ENCODE measurements at regions not wholly inside any gene's neighbourhood (a gene's known extent, or its start where the extent isn't known, plus 50 kb on each side); places are given as distances from the start of the nearest gene placed in this dataset.
A peak's percentile ranks its signal among the peaks of the same experiment; 100 is the strongest.

- Histone ChIP-seq H3K27ac (ENCODE audit: control insufficient read depth, insufficient read depth) (no peak overlapping the region; the same call in 1 of the 2 replicates), H3K4me1 (ENCODE audit: control insufficient read depth, insufficient read depth, low read length) (peaks cover 12% of the 10 kb centered on the region), H4K20me1 (ENCODE audit: control insufficient read depth, insufficient read depth) (no peaks in the 10 kb centered on the region), H2AFZ (ENCODE audit: control insufficient read depth, low read depth, low read length) (no peak overlapping the region; the same call in 1 of the 2 replicates), H3K4me2 (ENCODE audit: control insufficient read depth, insufficient read depth) (peak overlapping the region; percentile 54), H3K4me3 (no peak overlapping the region), H3K9ac (ENCODE audit: control insufficient read depth, insufficient read depth, low read length) (no peak overlapping the region), H3K27me3 (replicated peaks in 1 of 2; ENCODE audit: control insufficient read depth in 2 of 2, insufficient read depth in 2 of 2, low read length in 1 of 2) (no peaks in the 10 kb centered on the region), H3K79me2 (ENCODE audit: control insufficient read depth, insufficient read depth, low read length) (no peaks in the 10 kb centered on the region), H3K9me3 (replicated peaks; ENCODE audit: control insufficient read depth, insufficient read depth, low read length) (no peaks in the 10 kb centered on the region; the same call in 2 of the 3 replicates), H3K36me3 (ENCODE audit: control insufficient read depth in 2 of 2, insufficient read depth in 2 of 2, low read length in 1 of 2) (no peaks in the 10 kb centered on the region)
- FAIRE-seq (no peak), ATAC-seq (peak; percentile 96), DNase-seq (ENCODE audit: low read depth, low spot score) (no peak)
- RAD21 ChIA-PET (ENCODE audit: unreplicated experiment): interaction anchor here (1.1 kb wide), 1 partner anchor 20 kb away, joined by 6 read pairs; no protein-coding TSS in a partner anchor
- no peak for TF ChIP-seq NFIC (IDR thresholded peaks at IDR 0.05; ENCODE audit: low read depth, low read length)
- TF ChIP-seq NFXL1 (IDR thresholded peaks at IDR 0.05; ENCODE audit: borderline replicate concordance): no peak
- peak; percentile 56; the same call in 1 of the 2 replicates for TF ChIP-seq SPI1 (IDR thresholded peaks at IDR 0.05; ENCODE audit: borderline replicate concordance, insufficient read depth, low read depth, low read length)
- peak; percentile 24; the same call in 1 of the 2 replicates for TF ChIP-seq RUNX3 (IDR thresholded peaks at IDR 0.05; ENCODE audit: low read length)
- no peak for TF ChIP-seq CBFB (IDR thresholded peaks at IDR 0.05; ENCODE audit: low read depth)
- TF ChIP-seq WRNIP1 (IDR thresholded peaks at IDR 0.05; ENCODE audit: borderline replicate concordance, low read depth, low read length): no peak
- no peak for TF ChIP-seq MAX (IDR thresholded peaks at IDR 0.05; ENCODE audit: low read depth, low read length)
- no peak for TF ChIP-seq MEF2B (IDR thresholded peaks at IDR 0.05; ENCODE audit: partially characterized antibody, poor library complexity, severe bottlenecking)
- TF ChIP-seq ZBTB33 (IDR thresholded peaks at IDR 0.05): no peak
- no peak for TF ChIP-seq POLR2AphosphoS5 (IDR thresholded peaks at IDR 0.05; ENCODE audit: low read length)
- 0 out of 2 replicates have a peak, but pooled peaks have one; percentile 4 for TF ChIP-seq BCL11A (IDR thresholded peaks at IDR 0.05; ENCODE audit: low read depth, low read length)
- TF ChIP-seq KLF5 (IDR thresholded peaks at IDR 0.05; ENCODE audit: partially characterized antibody): no peak
- in situ Hi-C loops (cut with MboI) (no loop called here), intact Hi-C loops (cut with micrococcal nuclease; ENCODE audit: unreplicated experiment) (no loop called here)
- SMC1A ChIA-PET (ENCODE audit: uncharacterized antibody, unreplicated experiment): interaction anchor here (0.7 kb wide), 1 partner anchor 20 kb away, joined by 3 read pairs; no protein-coding TSS in a partner anchor
- CTCF ChIA-PET: interaction anchor here (1.5 kb wide), 1 partner anchor 20 kb away, joined by 3 read pairs; no protein-coding TSS in a partner anchor
- POLR2A ChIA-PET: no interaction called here
- no TSS peak for BruUV-seq (replicated peaks)
Measured at GRCh38 chr5:96315431-96315830, 117.6 kb downstream of the PCSK1 start.
